NCI-H1930 (cell line): ENCODE measurements at regions not wholly inside any gene's neighbourhood (a gene's known extent, or its start where the extent isn't known, plus 50 kb on each side); places are given as distances from the start of the nearest gene placed in this dataset.
"Not testable (repeated sequence)": the region's sequence is repeated elsewhere in the genome, so short reads cannot be mapped to it uniquely, and the experiment has no call there.

Experiments
- DNase-seq, 2 experiments: peaks; one replicate each; lab custom pipeline; 2025; lab: John Stamatoyannopoulos, UW

DNA sequence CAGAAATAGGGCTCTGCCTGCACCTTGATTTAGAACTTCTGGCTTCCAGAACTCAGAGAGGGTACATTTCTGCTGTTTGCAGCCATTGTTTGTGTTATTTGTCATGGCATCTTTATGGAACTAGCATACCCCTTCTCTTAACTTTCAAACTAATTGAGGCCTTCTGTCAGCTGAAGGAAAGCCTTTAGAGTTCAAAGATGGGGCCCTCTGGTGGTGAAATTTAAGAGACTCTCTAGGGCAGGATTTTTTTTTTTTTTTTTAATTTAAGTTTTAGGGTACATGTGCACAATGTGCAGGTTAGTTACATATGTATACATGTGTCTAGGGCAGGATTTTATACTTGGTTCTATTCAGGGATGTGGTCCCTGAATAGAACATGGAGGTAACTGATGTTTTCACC, 260.6 kb upstream of the LINC00305 start:
- DNase-seq: no peak

DNA sequence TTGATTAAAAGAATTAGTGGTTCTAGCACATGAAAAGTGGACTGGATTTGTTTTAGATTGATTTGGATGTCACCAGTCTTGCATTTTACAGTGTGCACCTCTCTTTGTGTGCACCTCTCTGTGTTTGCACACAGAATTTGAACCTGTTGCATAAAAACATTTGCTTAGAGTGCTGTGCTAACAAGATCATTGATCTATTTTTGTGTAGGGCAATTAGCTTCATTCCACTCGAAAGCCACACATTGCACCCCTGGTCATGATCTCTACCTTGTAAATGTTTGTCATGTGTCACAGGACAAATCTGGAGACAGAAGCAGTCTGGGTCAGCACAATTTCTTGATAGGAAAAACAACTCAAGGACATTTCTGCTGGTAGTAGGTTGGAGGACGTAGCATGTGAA, 258.7 kb upstream of the LINC00305 start:
- no peak for DNase-seq

DNA sequence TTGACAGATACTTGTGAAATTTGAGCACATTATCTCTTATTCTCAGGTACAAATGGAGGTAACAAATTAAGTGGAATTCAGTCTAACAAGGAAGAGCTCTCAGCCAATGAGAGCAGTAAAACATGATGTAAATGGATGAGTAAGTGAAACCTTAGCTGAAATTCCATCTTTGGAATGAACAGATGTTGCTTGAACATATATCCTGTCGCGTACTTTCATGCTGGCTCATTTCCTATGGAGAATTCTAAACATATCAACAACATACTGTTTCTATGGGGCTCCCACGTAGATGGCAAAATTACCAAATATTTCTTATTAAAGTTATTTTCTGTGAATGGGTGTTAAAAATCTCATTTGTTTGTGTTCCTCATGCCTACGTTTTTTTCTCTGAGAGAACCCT, 256.3 kb upstream of the LINC00305 start:
- DNase-seq: no peak

DNA sequence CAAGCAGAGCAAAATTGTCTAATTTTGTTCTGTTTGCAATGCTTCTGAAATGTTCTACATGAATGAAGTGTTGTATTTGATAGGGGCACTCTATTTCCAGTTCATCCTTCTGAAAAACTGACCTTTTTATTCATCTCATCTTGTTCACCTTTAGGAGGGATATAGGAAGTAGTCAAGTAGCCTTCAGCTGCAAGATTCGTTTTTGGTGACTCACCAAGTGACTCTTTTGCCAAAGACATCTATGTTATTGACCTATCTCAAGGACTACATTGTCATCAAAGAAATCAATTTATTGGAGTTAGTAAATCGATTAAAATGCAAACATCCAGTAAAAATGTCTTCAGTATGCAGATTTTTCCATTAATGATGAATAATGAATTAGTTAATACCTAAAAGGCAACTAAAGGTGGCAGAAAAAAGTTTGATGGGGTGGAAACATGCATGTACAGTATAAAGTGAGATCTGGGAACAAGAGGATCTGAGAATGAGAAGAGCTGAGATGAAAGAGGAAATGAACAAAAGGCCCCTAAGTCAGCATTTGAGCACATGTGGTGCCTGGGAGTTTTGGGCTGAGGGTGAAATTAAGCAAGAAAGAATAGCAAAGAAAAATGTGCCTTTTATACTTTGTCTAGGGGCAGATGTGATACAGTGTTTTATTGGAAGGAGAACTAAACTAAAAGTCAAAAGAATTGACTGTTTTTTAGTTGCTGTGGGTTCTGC, 255.1 kb upstream of the LINC00305 start:
- no peak for DNase-seq

DNA sequence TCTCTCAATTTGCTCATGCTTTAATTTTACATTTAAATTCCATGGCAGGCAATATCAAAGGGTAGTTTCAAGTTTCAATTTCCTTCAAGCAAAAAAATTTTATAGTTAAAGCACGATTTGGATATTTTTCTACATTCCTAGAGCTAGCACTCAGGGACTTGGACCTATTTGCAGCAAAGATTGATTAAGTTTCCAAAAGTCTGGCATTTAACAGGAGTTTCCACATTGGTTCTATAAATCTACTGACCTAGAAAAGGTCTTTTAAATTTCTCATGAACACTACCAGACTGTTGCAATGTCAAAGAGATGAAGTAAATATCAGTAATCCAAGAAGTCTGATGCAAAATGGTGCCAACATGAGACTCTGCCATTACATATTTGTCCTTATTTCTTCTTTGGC, 253.7 kb upstream of the LINC00305 start:
- no peak for DNase-seq

DNA sequence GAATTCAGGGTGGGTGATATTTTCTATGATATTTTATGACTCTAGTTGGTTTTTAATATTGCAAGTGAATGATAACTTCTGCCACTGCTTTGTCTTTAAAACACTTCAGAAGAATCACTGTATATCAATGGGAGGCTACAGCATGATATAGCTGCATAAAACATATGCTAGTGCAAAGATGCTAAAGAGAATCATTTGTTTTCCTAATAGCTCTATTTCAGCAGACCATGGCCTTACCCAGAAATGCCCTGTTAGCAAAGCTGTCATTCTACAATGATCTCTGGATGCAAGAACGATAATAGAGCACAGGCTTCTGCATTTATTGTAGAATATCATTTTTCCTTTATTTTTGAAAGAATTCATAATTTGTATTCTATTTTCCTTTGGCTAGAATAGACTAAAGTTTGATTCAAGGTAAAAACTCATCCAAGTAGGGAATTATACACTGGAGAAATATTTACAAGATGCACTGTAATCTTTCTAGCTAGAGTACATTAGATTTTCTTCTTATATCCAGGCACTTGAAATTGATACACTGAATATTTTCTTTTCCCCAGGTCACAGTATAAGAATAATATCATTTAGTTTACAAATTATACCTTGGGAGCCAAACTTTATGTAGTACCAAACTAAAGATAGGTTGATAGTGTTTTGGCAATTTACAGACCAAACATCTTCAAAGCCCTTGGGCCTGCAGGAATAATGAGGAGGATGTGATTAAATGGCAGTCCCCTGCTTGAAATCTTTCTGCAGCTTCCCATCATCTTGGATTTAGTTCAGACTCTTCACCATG, 252.6 kb upstream of the LINC00305 start:
- no peak for DNase-seq

DNA sequence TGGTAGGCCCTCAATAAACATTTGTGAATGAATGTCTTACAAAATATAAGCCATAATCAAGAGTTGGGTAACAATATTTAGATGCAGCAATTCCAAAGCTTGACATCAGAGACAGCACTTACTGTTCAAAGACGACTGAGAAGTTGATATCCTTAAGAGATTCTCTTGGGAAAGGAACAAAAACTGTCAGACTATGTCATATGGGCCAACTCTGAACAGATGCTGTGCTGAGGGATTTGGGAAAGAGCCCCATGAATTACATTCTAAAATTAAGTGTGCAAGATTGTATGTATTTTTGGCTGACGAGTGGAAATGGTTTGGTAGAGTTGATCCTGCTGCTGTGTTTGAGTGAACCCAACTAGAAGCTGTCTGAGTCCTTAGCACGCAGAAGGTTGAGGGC, 250.7 kb upstream of the LINC00305 start:
- DNase-seq: no peak

DNA sequence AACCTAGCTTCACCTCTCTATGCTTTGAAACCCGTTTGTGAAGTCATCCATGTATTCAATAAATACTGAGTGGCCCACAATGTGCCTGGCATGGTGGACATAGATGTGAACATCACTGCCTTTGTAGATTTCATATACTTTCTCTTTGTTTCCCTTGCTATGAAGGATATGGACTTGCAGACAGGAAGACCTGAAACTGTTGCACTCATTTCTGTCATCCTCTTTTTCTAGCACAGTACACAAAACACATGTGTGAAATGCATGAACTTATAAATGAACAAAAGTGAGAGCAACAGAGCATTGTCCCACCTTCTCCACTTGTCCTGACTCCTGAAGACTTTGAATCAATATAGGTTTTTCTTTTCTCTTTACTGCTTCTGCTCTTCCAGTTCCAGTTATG, 249.4 kb upstream of the LINC00305 start:
- no peak for DNase-seq

DNA sequence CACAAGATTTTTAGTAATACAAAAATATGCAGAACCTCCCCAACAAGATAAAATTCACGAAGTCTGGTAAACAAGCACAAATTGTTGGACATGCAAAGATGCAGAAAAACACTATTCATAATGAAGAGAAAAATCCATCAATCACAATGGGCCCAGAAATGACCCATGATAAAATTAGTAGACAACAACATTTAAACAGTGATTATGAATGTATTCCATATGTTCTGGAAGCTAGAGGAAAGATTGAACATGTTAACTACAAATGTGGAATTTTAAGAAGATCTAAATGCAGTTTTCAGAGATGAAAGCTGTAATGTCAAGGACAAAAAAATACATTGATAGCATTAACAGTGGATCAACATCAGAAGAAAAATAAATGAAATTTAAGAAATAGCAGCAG, 243.3 kb upstream of the LINC00305 start:
- no peak for DNase-seq

DNA sequence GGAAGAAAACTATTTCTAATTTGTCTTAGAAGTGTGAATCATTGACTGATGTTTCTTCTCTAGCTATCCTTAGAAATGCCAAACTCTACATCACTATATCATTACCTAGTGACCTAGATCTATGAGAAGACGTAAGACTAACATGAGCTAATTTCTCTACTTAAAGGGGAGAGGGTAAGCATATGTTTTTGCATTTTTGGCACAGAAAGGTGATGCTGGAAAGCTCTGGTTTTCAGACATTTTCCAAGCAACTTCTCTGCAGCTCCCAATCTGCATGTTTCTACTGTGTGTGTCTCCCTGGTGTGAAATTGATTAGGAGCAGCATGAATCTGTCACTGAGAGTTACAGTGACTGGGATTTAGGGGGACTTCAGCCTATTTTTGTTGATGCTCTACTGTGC, 235.2 kb upstream of the LINC00305 start:
- no peak for DNase-seq

DNA sequence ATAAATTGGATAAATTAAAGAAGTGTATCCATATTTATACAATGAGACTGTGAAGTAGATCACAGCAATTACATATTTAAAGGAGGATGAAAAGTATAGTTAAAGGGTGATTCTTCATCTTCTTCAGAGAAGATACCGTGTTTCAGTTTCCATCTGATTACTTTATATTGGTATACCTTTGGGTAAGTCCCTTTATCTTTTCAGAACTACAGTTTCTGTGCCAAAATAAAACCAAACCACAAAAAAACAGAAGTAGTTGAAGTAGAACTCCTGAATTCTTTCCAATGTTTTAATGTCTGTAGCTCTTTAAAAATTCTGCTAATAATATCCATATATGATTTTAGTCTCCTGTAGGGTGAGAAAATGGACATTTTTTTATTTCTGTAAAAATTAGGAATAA, 231.2 kb upstream of the LINC00305 start:
- no peak for DNase-seq

DNA sequence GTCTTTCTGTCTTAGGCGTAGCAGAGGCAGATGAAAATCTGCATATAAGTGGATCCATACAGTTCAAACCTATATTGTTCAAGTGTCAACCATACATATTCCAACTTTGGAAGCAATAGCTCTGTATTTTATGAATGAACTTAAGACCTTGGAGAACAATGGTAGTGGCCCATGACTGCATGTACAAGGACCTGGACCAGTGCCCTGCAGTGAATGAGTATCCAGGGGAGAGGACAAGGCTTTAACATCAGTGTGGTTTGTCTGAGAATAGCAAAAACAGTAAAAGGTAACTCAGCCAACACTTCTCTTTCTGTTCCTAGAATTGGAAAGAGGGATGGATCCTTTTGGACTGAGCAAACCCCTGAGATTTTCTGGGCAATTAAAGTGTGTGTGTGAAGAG, 230.8 kb upstream of the LINC00305 start:
- no peak for DNase-seq

DNA sequence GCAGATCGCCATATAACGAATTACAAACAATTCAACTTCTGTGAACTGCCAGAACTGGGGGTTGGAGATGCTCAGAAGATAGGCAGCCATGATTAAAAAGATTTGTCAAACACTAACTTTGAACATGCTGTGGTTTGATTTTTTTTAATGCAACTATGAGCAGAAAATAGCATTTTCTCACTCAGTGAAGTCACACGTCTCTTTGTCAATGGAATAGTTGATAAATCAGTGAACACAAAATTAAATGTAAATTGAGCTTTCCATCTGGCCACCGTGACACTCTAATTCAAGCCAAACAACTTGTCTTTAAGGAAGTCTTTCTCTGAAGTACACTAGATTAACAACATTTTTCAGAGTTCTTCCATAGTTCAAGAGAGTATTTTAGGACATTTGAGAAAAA, 228.6 kb upstream of the LINC00305 start:
- no peak for DNase-seq

DNA sequence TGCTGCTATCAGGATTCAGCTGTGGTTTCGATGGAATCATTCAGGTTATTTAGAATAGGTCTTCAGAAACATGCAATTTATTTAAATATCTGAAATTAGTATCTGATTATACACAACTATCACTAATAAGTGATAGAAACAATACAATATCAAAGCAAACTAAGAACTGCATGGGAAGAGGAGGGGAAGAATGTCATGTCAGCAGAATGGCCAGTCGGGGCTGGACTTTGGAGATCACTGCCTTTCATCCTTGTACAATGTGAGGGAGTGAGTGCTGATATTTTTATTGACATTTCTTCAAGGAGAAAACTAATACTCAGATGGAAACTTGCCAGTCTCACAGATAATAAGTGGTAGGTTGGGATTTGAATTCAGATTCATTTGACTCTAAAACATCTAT, 224.0 kb upstream of the LINC00305 start:
- no peak for DNase-seq

DNA sequence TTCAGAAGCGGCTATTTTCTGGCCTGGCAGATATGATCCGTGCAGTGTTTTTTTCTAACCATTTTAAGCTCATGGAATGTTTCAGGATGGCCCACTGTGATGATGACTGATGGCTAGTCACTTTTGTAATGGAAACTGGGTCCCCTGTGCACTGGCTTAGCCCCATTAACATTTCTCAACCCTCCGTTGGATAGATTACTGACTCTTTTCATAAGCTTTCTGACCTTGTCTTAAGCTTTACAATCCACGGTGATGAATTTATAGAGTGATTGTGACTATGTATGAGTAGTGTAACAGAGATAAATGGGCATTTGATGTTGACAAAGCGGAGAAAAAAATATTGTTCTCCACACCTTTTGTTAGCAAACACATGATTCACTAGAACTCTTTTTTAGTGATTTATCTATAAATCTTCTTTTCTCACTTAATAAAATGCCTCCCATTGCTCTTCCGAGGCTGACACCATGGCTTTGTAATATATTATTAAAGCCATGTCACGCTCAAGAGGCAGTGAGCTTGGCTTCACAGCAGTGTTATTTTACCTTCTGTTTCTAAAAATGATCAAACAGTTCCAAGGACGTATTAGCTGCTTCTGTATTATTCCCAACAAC, 221.0 kb upstream of the LINC00305 start:
- DNase-seq: not testable (repeated sequence)

DNA sequence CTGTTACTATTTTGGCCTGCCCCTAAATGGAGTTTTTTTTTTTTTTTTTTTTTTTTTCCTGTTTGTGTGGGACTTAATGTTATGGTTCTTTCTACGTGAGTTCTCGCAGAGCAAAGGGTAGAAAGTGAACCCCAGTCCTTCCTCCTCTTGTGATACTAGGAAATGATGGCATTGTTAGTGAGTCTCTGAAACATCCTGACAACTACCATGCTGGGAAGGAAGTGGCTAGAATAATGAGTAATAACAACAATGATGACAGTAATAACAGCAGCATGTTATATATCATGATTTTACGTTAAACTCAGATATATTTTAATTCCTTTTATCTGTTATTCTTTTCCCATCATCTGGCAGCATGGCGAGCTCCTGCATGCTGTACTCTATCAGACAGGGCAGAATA, 216.2 kb upstream of the LINC00305 start:
- DNase-seq: no peak

DNA sequence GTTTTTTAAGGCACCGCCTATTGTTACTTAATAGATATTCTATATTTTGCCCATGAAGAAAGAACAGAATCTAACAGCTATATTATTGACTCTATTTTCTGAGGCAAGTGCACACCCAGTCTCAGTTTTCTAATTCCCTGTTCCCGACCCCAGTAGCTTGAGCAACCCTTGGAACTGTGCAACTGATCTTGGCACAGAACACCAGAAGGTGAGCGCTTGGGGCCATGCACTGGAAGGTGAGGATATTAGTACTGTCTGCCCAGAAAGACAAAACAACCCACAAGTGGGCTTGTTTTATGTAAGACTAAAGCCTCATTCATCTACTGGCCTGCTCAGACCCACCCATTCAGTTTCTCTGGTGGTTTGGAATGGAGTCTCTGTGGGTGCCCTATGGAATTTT, 188.8 kb upstream of the LINC00305 start:
- no peak for DNase-seq

DNA sequence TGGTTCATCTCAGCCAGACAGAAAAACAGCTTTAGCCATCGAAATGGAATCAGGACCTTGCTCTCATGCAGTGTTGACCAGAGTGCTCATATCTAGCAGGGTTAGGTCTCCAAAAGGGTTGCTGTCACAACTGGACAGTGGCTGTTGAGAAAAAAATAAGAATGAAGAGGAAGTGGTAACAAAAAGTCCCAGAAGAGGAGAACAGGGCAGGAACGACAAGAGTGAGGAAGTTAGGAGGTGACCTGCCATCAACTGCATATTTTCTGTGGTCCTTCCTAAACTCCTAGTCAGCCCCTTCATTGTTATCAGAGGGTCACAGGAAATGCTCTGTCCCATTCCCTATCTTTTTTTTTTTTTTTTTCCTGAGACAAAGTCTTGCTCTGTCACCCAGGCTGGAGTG, 188.1 kb upstream of the LINC00305 start:
- no peak for DNase-seq

DNA sequence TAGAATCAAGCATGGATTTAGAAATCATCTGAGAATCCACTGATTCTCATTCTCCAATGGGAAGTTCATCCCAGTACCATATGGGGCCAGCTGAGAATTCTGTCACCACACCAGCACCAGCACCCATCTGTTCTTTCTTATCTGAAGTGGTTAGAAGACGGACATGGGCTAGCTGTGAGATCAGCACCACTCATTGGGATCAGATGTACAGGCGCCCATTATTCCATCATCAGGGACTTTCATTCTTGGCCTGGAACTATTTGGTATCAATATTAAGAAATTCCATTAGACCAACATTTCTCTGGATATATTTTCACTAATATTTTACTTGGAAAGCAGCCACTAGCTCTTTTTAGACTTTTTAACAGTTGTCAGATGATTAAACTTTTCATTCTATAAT, 185.9 kb upstream of the LINC00305 start:
- DNase-seq: no peak

DNA sequence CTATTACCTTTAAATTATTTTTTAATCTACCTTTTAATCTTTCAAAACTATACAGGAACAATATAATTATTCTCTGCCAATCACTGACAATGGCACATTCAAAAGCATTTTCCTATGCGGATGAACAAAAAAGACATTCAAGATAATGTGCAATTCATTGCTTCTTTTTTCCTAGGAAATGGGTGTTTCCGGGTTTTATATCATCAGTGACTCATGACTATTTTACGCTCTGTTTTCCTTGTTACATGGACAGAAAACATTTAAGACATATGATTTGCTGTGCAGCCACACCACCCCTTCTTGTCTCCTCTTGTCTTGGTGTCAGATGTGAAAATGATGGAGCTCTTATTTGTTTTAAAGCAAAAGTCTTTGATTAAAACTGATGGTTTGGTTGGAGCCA, 184.7 kb upstream of the LINC00305 start:
- DNase-seq: no peak

DNA sequence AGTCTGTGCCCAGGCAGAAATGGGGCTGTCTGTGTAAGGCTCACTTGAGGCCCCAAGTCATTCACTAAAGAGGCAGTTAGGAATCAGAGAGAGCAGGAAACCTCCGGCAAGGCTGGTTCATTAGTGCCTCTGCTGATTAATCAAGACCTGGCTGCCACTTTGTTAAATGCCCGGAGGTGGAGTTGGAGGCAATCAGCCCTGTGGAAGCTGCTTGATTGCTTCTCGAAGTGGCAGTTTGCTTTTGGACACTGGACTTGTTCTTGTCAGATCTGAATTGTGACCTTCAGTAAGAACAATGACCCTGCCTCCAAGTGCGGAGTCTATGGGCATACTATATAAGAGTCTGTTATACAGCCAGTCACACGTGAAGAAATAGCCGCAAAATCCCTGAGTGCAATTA, 183.9 kb upstream of the LINC00305 start:
- no peak for DNase-seq

DNA sequence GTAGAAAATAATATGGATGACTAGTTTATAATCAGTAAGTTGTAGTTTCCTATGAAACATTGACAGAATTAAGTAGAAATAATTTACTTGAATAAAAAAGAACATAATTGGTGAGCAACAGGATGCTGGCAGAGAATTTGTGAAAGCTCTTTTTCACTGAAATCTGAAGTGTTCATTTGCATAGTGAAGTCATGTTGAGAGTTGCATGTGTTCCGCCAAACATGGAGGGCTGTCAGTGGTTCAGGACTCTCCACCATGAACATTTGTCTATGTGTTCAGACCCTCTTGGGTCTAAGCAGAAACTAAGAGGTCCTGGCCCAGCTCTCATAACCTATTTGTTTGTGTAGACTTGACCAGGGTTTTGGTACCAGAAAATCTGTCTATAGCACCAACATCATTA, 182.5 kb upstream of the LINC00305 start:
- no peak for DNase-seq

DNA sequence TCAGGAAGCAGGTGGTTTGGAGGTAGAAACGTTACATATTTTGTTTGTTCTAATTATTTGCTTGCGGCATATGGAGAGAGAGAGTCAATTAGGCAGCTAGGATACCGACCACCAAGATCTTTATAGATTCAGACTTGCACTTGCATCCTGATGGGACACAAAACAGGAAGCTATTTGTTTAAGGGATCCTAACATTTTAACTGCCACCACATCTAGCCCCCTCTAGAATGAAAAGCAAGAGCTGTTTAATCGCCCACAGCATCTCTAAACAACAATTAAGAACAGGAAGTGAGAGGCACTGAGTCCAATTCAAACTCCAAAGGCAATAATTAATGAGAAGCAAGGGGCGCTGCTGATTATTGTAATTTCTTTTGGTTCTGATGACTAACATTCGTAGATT, 182.0 kb upstream of the LINC00305 start:
- no peak for DNase-seq
